ENCODE measurements at regions not wholly inside any gene's neighbourhood (a gene's known extent, or its start where the extent isn't known, plus 50 kb on each side); places are given as distances from the start of the nearest gene placed in this dataset.

- TF ChIP-seq CTCF (IDR thresholded peaks at IDR 0.05; ENCODE audit: poor library complexity) = no peak
- no peak for TF ChIP-seq EZH2 (IDR thresholded peaks at IDR 0.05; ENCODE audit: borderline replicate concordance)
- no peak for TF ChIP-seq EZH2phosphoT487 (IDR thresholded peaks at IDR 0.05; ENCODE audit: low read depth, severe bottlenecking, unreplicated experiment)
Observed at GRCh38 chr2:194491409-194492115, 1165.5 kb upstream of the SLC39A10 start.

Data from hepatocyte (in vitro differentiated cells).